ENCODE measurements at regions not wholly inside any gene's neighbourhood (a gene's known extent, or its start where the extent isn't known, plus 50 kb on each side); places are given as distances from the start of the nearest gene placed in this dataset.

DNA sequence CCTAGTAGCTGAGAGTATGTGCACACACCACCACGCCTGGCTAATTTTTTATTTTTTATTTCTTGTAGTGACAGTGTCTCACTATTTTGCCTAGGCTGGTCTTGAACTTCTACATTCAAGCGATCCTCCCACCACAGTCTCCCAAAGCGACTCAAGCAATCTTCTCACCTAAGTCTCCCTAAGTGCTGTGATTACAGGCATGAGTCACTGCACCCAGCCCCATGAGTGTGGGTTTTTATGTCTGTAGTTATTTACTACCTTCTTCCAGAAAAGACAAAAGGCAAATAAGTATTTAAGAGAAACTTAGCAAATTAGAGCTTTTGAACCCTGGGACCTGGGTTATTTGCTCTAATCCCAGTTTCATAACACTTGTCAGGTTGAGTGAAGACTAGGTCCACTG is 92.3 kb upstream of the HCRTR2 start:
- TF ChIP-seq, protein P1, sequence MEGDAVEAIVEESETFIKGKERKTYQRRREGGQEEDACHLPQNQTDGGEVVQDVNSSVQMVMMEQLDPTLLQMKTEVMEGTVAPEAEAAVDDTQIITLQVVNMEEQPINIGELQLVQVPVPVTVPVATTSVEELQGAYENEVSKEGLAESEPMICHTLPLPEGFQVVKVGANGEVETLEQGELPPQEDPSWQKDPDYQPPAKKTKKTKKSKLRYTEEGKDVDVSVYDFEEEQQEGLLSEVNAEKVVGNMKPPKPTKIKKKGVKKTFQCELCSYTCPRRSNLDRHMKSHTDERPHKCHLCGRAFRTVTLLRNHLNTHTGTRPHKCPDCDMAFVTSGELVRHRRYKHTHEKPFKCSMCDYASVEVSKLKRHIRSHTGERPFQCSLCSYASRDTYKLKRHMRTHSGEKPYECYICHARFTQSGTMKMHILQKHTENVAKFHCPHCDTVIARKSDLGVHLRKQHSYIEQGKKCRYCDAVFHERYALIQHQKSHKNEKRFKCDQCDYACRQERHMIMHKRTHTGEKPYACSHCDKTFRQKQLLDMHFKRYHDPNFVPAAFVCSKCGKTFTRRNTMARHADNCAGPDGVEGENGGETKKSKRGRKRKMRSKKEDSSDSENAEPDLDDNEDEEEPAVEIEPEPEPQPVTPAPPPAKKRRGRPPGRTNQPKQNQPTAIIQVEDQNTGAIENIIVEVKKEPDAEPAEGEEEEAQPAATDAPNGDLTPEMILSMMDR (conservative IDR thresholded peaks at IDR 0.05; ENCODE audit: low read length) = no peak
- no peak for TF ChIP-seq EZH2phosphoT487 (IDR thresholded peaks at IDR 0.05; ENCODE audit: borderline replicate concordance)

All from Loucy (cell line).